RPMI7951 (cell line): ENCODE measurements at regions not wholly inside any gene's neighbourhood (a gene's known extent, or its start where the extent isn't known, plus 50 kb on each side); places are given as distances from the start of the nearest gene placed in this dataset.
A peak's percentile ranks its signal among the peaks of the same experiment; 100 is the strongest.

Experiments used
- DNase-seq: peaks from one replicate; pipeline ENCODE4 v3.0.0-alpha.2; 2012; ENCODE audit warnings: low read depth

- DNase-seq: no peak
Observed at GRCh38 chr19:28486473-28486872, 726.5 kb downstream of the UQCRFS1 start.

- no peak for DNase-seq
Observed at GRCh38 chr19:28485292-28485691, 727.7 kb downstream of the UQCRFS1 start.

GRCh38 chr19:28483197-28483596 is 729.8 kb downstream of the UQCRFS1 start:
- no peak for DNase-seq

- no peak for DNase-seq
Observed at GRCh38 chr19:28482221-28482620, 730.7 kb downstream of the UQCRFS1 start.

DNA sequence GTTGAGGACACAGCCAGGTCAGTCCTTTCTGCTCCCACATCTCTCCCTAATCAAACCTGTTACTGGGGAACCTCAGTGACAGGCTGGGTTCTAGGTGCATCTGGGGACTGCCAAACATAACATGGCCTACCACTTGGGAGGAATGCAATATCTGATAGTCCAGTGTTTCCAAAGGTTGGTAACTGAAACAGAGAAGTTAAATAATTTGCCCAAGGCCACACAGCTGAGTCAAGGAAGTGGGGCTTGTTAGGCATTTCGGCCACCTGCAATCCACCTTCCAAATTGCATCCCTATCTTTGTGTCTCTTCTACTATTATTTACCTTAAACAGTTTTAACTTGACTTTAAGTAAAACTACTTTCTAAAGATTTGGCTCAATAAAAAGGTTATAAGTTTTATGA is 731.3 kb downstream of the UQCRFS1 start:
- DNase-seq: no peak

DNA sequence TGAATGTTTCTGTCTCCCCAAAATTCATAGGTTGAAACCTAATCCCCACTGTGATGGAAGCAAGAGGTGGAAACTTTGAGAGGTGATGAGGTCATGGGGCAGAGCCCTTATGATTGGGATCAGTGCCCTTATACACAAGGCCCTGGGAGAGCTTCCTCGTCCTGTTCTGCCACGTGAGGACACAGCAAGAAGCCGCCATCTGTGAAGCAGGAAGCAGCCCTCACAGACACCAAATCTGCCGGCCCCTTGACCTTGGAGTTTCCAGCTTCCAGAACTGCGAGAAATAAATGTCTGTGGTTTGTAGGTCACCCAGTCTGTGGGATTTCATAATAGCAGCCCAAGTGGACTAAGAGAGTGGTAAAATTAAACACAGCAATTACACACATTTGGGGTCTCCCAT is 737.4 kb downstream of the UQCRFS1 start:
- no peak for DNase-seq

DNA sequence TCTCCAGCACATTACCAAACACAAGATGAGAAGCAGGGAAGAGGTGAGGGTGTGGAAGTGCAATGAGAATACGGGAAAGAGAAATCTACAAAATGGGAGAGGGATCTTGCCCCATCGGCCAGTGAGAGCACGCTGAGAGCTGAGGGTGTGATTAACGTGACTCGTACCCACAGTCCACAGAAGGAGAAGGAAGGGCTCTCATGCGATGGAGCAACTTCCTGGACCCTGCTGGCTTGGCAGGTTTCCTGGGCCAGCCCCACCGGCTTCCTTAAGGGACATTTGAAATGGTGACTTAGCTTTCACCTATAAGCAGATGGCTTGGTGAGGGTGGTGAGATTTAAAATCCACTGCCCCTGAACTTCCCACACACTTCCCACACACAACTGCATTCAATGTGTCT is 740.1 kb downstream of the UQCRFS1 start:
- DNase-seq: no peak

- DNase-seq: no peak
Observed at GRCh38 chr19:28471731-28472510, 741.0 kb downstream of the UQCRFS1 start.

DNA sequence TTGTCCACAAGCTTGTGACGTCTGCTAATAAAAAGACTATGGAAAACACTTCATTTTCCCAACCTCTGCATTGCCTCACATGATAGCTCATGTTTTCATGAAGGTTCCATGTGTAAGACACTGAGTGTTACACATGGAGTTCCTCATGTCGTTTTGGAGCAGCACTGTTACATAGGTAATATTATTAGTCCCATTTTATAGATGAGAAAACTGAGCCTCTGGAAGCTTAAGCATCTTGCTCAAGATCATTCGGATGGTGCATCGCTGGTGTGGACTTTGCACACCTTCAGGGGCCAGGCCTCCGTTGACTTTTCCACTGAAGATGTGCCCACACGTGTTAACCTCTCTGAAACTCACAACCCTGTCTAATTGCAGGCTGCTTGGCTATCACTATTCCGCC is 743.4 kb downstream of the UQCRFS1 start:
- DNase-seq: no peak

GRCh38 chr19:28468701-28469459 is 744.1 kb downstream of the UQCRFS1 start:
- DNase-seq: peak; percentile 6

- peak; percentile 9 for DNase-seq
Observed at GRCh38 chr19:28466107-28467045, 746.6 kb downstream of the UQCRFS1 start.

DNA sequence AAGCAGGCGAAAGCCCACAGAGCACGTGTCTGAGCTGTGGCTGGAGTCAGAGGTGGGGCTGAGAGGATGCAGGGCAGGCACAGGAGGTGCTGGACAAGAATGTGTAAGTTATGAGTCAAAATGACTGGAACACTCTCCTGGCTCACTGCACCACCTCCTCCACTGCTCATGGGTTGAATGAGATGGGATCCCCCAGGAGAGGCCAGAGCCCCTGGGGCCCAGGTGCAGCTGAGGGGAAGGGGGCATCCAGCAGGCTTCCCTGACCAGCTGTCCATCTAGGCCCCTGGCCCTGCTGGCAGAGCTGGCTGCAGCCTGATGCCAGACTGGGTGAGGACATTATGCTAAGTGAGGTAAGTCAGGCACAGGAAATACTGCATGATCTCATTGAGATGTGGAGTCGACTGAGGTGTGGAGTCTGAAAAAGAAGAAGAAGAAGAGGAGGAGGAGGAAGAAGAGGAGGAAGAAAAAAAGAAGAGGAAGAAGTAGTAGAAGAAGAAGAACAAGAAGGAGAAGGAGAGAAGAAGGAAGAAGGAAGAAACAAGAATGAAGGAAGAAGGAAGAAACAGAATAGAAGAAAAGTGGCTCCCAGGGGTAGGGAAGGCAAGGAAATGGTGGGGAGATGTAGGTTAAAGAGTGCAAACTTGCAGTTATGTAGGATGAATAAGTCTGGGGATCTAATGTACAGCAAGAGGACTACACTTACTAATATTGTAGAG is 747.4 kb downstream of the UQCRFS1 start:
- DNase-seq: no peak

- no peak for DNase-seq
Observed at GRCh38 chr19:28463493-28464053, 749.4 kb downstream of the UQCRFS1 start.

DNA sequence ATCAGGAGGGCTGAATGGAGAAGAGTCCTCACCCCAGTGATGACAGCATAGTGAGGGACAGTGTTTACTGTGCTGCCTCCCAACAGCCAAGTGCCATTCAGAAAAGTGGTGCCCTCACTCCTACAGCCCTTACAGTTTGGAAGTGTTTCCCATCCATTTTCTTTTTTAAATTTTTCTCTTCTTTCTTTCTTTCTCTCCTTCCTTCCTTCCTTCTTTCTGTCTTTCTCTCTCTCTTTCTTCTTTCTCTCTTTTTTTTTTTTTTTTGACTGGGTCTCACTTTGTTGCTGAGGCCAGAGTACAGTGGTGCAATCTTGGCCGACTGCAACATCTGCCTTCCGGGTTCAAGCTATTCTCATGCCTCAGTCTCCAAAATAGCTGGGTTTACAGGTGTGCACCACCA is 755.3 kb downstream of the UQCRFS1 start:
- DNase-seq: no peak

DNA sequence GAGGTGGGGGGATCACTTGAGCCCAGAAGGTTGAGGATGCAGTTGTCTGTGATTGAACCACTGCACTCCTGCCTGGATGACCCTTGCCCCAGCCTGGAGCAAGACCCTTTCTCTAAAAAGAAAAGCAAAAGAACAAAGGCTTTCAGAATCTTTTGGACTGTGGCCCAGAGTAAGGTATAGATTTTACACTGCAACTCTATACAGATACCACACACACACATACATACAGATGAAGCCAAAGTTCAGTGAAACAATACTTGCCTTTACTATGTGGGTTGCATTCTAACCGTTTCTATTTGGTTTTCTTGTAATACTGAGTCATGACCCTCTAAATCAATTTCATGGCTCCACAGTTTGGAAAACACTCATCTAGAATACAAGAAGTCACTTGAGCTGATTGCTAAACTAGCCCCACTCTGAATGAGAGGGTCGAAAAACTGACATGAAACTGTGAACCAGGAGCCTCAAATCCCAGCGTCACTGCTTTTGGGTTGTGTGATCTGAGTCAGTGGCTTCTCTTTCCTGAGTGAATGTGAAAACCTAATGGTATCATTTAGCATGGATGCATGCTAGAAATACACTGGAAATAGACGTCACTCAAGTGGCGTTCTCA is 756.1 kb downstream of the UQCRFS1 start:
- DNase-seq: no peak

GRCh38 chr19:28456252-28456651 is 756.7 kb downstream of the UQCRFS1 start:
- DNase-seq: no peak

DNA sequence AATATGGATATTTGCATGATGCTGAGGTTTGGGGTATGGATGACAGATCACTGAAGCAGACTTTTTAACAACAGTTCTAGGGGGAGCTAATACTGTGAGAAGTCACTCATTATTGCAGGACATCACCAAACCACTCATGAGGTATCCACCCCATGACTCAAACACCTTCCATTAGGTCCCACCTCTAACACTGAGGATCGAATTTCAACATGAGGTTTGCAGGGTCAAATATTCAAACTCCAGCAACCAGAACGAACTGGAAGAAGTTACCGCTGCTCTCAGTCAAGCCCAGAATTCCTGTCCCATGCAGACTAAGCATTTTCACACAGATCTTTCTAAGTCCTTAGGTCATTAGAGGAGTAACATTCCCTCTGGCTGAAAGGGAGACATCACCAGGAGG is 758.9 kb downstream of the UQCRFS1 start:
- DNase-seq: no peak

GRCh38 chr19:28453420-28453819 is 759.5 kb downstream of the UQCRFS1 start:
- no peak for DNase-seq

GRCh38 chr19:28449803-28450202 is 763.1 kb downstream of the UQCRFS1 start:
- DNase-seq: no peak

DNA sequence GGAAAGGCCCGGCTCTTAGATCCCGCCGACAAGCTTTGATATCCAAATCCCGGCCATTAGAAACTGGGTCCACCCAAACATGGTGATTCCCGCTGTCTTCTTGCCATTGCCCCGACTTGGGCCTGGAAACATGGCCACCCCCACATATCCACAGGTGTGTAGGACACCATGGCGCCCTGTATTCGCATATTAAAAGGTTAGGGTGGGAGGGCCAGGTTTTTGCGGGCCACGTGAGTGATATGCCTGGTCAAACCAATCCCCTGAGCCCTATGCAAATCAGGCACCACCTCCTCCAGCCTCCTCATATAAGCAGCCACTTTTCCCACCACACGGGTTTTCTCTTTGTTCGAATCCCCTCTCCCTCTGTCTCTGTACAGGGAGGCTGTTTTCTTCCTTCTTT is 766.4 kb downstream of the UQCRFS1 start:
- DNase-seq: no peak

GRCh38 chr19:28445826-28446225 is 767.1 kb downstream of the UQCRFS1 start:
- DNase-seq: no peak
